Right renal pelvis (tissue), 4 donors: ENCODE measurements at regions not wholly inside any gene's neighbourhood (a gene's known extent, or its start where the extent isn't known, plus 50 kb on each side); places are given as distances from the start of the nearest gene placed in this dataset.
"Not testable (repeated sequence)": the region's sequence is repeated elsewhere in the genome, so short reads cannot be mapped to it uniquely, and the experiment has no call there.

Experiments
- DNase-seq, 4 donors: peaks; one replicate each; pipeline ENCODE4 v3.0.0-alpha.2; 2013; ENCODE audit warnings: low read depth in 4 of 4, low spot score in 3 of 4, missing footprints in 1 of 4

GRCh38 chr5:92147798-92148197 is 764.7 kb upstream of the ARRDC3 start:
- no peak for DNase-seq

- no peak for DNase-seq
Observed at GRCh38 chr5:92147266-92147665, 764.1 kb upstream of the ARRDC3 start.

- DNase-seq = no peak
Observed at GRCh38 chr5:92145852-92146251, 762.7 kb upstream of the ARRDC3 start.

- no peak for DNase-seq
Observed at GRCh38 chr5:92144824-92145223, 761.7 kb upstream of the ARRDC3 start.

GRCh38 chr5:92132294-92132908 is 749.3 kb upstream of the ARRDC3 start:
- not testable (repeated sequence) for DNase-seq

DNA sequence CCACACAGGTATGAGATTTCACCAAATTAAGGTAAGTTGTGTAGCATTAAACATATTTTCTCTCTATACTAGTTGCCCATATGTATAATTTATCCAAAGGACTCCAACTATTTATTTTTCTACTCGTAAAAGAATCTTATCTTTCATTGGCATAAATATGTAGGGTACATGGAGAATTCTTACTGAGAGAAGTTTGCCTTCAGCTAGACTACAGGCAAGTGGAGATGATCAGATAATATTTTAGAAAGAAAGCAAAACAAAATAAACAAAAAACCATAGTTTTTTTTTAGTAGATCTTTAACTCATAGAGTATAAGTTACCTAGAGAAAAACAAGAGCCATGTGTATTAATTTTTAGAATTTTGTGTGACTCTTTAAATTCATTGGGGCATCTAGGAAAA is 743.1 kb upstream of the ARRDC3 start:
- no peak for DNase-seq

- no peak for DNase-seq
Observed at GRCh38 chr5:92119110-92119509, 736.0 kb upstream of the ARRDC3 start.

- DNase-seq = no peak
Observed at GRCh38 chr5:92106808-92107207, 723.7 kb upstream of the ARRDC3 start.

GRCh38 chr5:92104126-92104525 is 721.0 kb upstream of the ARRDC3 start:
- DNase-seq = no peak

GRCh38 chr5:92102313-92102712 is 719.2 kb upstream of the ARRDC3 start:
- DNase-seq = no peak

- no peak for DNase-seq
Observed at GRCh38 chr5:92092239-92092638, 709.1 kb upstream of the ARRDC3 start.

- no peak for DNase-seq
Observed at GRCh38 chr5:92086059-92086811, 703.1 kb upstream of the ARRDC3 start.

GRCh38 chr5:92081958-92082712 is 699.0 kb upstream of the ARRDC3 start:
- no peak for DNase-seq

GRCh38 chr5:92070786-92071185 is 687.7 kb upstream of the ARRDC3 start:
- DNase-seq = no peak

- DNase-seq = no peak
Observed at GRCh38 chr5:92064993-92065392, 681.9 kb upstream of the ARRDC3 start.

DNA sequence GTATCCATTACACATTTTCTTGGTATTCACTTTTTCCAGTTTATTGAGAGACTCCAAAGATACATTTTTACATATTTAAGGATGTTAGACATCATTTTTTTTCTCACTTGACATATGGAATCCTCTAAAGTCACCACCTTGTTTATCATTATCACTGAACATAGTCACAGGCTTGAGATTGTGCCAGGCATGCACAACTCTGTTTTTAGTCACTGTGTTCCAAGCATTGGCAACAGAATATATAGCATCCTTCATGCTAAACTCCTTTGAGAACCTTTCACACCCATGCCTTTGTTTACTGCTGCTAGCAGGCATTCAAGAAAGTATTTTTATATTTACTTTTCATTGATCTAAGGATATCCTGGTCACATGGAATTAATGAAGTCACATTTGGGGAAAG is 668.6 kb upstream of the ARRDC3 start:
- no peak for DNase-seq

DNA sequence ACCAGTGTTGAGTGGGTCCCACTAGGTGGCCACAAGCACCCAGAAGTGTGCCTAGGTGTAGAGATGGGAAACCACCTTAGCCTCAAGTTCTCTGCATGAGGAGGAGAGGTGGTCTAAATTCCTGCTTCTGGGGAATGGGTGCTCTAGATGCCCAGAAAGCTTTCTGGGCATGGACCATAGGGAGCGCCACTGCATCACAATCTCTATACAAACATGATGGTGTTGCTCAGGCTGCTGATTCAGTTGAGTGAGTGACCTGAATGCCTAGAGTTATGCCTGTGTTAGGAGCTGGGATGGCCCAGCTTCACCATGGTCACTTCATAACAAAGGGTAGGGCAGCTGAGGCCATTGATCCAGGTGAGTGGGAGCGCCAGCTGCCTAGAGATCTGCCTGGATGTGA is 667.9 kb upstream of the ARRDC3 start:
- no peak for DNase-seq

DNA sequence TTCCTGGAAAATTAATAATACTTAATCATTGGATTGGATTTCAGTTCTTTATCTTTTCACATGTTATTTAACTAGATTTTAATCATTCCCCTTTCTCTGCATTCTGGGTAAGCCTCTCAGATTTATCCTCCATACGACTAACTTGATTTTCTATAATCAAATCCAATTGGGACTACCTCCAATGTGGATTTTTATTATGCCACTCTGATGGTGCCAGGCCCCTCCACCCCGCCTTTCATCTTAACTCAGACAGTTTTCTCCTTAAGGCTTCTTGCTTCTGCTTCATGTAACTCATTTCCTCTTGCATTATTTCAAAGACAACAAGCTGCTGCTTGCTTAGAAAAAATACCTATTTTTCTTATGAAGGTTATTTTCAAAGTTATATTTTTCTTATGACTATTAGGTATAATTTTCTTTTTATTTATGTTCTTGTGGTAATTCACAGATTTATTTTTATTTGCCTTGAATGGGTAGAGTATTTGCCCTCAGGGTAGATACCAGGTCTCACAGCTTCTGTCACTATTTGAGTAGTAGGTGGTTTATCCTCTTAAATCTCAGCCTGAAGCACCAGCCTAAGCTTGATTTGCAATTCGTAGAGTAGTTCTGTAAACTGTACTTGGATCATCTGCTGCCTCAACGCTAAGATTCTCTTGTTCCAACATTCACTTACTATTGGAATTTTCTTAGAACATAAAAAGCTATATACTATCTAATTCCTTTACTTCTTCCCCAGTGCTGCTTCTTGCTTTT is 659.0 kb upstream of the ARRDC3 start:
- DNase-seq = no peak

- DNase-seq = no peak
Observed at GRCh38 chr5:92041206-92041605, 658.1 kb upstream of the ARRDC3 start.

DNA sequence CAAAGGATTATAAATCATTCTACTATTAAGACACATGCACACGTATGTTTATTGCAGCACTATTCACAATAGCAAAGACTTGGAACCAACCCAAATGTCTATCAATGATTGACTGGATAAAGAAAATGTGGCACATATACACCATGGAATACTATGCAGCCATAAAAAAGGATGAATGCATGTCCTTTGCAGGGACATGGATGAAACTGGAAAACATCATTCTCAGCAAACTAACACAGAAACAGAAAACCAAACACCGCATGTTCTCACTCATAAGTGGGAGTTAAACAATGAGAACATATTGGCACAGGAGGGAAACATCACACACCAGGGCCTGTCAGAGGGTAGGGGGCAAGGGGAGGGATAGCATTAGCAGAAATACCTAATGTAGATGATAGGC is 646.7 kb upstream of the ARRDC3 start:
- not testable (repeated sequence) for DNase-seq

DNA sequence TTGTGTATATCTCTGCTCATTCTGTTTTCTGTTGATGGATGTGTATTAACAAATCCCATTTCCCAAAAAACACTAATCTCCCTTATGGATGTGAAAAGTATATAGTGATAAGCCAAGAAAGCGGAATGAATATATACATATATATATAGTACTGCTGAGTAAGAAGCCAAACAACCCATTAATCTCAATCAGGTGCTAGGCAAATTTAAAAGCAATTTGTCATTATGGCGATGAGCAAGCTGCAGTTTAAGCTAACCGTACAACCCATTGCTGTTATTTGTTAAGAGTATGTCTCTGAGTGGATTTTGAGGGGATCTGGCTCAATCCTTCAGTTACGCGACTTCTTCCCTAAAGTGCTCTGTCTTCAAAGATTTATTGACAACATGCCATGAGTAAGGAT is 640.4 kb upstream of the ARRDC3 start:
- DNase-seq = no peak
